ENCODE measurements at regions not wholly inside any gene's neighbourhood (a gene's known extent, or its start where the extent isn't known, plus 50 kb on each side); places are given as distances from the start of the nearest gene placed in this dataset.

DNA sequence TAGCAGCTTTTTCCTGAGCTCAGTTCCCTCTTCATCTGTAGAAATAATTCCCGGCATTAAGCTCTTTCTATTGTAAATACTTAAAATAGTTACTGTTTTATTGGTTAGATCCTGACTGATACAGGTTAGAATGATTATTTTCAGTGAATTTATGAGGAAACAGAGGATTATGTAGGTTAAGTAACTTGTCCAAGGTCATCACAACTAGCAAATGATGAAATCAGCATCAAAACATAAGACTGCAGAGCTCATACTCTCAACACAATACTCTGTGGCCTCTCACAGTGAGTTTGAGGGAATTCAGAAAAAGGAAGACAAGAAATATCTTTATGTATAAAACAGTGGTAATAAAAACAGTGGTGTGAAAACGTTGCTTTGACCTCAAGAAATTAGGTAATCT is 113.2 kb upstream of the DLX2 start:
- no peak for DNase-seq (ENCODE audit: low read depth, low spot score)
- TF ChIP-seq, protein P1, sequence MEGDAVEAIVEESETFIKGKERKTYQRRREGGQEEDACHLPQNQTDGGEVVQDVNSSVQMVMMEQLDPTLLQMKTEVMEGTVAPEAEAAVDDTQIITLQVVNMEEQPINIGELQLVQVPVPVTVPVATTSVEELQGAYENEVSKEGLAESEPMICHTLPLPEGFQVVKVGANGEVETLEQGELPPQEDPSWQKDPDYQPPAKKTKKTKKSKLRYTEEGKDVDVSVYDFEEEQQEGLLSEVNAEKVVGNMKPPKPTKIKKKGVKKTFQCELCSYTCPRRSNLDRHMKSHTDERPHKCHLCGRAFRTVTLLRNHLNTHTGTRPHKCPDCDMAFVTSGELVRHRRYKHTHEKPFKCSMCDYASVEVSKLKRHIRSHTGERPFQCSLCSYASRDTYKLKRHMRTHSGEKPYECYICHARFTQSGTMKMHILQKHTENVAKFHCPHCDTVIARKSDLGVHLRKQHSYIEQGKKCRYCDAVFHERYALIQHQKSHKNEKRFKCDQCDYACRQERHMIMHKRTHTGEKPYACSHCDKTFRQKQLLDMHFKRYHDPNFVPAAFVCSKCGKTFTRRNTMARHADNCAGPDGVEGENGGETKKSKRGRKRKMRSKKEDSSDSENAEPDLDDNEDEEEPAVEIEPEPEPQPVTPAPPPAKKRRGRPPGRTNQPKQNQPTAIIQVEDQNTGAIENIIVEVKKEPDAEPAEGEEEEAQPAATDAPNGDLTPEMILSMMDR (IDR thresholded peaks at IDR 0.05; ENCODE audit: low read depth, low read length) = no peak
- no peak overlapping the region for H3K4me3 ChIP-seq (ENCODE audit: low read depth, low read length)
- in situ Hi-C loops (cut with HindIII; ENCODE audit: low sequenced_read_pairs) = no loop called here

DNA sequence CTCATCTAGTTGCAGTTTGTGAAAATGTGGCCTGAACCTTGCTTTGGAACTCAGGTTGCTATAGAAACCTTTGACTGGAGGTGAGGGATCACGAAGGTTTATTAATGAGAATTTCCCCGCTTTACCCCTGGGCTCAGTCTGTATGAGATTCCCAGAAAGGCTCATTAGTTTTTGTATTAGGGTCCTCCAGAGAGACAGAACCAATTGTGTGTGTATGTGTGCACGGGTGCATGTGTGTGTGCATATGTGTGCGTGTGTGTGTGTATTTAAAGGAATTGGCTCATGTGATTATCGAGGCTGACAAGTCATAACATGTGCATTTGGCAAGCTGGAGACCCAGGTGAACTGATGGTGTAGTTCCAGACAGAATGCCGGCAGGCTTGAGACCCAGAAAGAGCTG is 113.8 kb upstream of the DLX2 start:
- DNase-seq (ENCODE audit: low read depth, low spot score) = no peak
- in situ Hi-C loops (cut with HindIII; ENCODE audit: low sequenced_read_pairs) = no loop called here
- TF ChIP-seq, protein P1 (IDR thresholded peaks at IDR 0.05; ENCODE audit: low read depth, low read length) = no peak
- H3K4me3 ChIP-seq (ENCODE audit: low read depth, low read length) = no peak overlapping the region

DNA sequence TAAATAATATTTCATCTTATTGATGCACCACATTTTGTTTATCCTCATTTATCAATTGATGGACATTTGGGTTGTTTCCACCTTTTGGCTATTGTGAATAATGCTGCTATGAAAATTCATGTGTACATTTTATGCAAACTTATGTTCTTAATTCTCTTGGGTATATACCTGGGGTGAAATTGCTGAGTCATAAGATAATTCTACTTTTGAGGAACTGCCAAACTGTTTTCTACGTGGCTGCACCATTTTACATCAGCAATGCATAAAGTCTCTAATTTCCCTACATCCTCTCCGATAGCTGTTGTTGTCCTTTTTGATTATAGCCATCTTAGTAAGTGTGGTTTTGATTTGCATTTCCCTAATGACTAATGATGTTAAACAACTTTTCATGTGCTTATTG is 116.5 kb upstream of the DLX2 start:
- TF ChIP-seq, protein P1 (IDR thresholded peaks at IDR 0.05; ENCODE audit: low read depth, low read length) = no peak
- no peak for DNase-seq (ENCODE audit: low read depth, low spot score)

DNA sequence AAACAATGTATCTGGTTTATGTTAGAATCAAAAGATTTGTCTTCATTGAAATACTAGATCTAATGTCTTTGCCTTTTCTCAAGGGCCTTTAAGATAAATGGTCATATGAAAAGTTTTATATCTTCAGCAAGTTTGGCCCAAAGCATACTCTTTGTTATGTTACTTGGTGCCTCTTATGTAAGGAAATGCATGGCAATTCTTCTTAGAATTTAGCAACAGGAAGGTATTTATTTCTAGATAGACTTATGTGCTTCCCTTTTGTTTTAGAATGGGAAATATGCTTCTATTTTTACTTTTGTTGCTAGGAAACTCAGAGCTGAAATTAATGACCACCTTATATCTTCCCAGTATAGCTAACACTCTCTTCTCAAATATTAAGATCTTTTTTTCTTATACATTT is 117.4 kb upstream of the DLX2 start:
- in situ Hi-C loops (cut with HindIII; ENCODE audit: low sequenced_read_pairs) = no loop called here
- TF ChIP-seq, protein P1 (IDR thresholded peaks at IDR 0.05; ENCODE audit: low read depth, low read length) = no peak
- DNase-seq (ENCODE audit: low read depth, low spot score) = no peak
- no peak overlapping the region for H3K4me3 ChIP-seq (ENCODE audit: low read depth, low read length)

More for the DNA sequence above, 116.5 kb upstream of the DLX2 start:
- no peak overlapping the region for H3K4me3 ChIP-seq (ENCODE audit: low read depth, low read length)
- in situ Hi-C loops (cut with HindIII; ENCODE audit: low sequenced_read_pairs) = no loop called here

DNA sequence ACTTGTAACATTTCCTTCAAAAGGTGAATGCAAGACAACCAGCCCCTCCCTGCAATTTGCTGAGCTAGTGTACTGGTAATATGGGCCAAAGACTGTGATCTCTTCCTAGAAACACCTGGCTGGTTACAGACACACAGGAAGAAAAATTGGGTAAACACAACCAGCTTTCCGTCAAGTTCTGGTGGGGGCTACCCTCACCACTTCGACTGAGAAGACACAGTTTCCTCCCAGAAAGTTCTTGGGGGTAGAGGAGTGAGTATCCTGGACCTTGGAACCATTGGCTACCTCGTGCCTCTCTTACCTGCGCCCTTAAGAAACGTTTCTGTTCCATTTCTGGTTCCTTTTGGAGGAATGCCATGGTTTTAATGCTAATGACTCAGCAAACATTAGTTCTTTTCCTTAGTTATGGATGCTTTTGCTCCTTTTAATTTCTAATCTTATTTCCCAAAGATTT is 120.9 kb upstream of the DLX2 start:
- DNase-seq (ENCODE audit: low read depth, low spot score) = no peak
- in situ Hi-C loops (cut with HindIII; ENCODE audit: low sequenced_read_pairs) = no loop called here
- no peak overlapping the region for H3K4me3 ChIP-seq (ENCODE audit: low read depth, low read length)
- TF ChIP-seq, protein P1 (IDR thresholded peaks at IDR 0.05; ENCODE audit: low read depth, low read length) = no peak

DNA sequence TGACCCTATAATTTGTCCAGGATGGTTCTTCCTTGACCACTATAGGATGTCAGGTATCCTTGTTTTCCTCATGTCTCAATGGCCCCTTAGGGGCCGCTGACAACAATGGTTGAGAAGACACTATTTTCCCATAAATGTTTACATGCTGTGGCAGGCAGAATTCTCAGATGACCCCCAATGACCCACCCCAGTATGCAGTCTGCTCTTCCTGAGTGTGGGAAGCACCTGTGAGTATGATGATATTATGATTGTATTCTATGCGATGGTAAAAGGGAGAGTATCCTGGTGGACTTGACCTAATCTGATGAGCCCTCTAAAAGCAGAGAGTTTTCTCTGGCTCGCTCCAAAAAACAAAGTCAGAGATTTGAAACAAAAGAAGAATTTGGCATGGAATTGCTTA is 123.1 kb upstream of the DLX2 start:
- in situ Hi-C loops (cut with HindIII; ENCODE audit: low sequenced_read_pairs) = no loop called here
- DNase-seq (ENCODE audit: low read depth, low spot score) = no peak
- no peak overlapping the region for H3K4me3 ChIP-seq (ENCODE audit: low read depth, low read length)
- TF ChIP-seq, protein P1 (IDR thresholded peaks at IDR 0.05; ENCODE audit: low read depth, low read length) = no peak
